Stomach (tissue), 4 donors: ENCODE measurements at regions not wholly inside any gene's neighbourhood (a gene's known extent, or its start where the extent isn't known, plus 50 kb on each side); places are given as distances from the start of the nearest gene placed in this dataset.

Experiments used
- EP300 ChIP-seq: sonication (generic); formaldehyde crosslinking; IDR thresholded peaks from one replicate; pipeline ENCODE4 v1.6.1; 2017; ENCODE audit warnings: antibody characterized with exemption
- POLR2AphosphoS5 ChIP-seq, 3 donors: sonication (generic); formaldehyde crosslinking; IDR thresholded peaks; one replicate each; pipeline ENCODE4 v1.6.1; 2016; ENCODE audit warnings: antibody characterized with exemption in 3 of 3
- TF ChIP-seq, protein P1 (sequence below), 7 experiments: fragments of 450-650 bp in 4 of 7; fragments of 200-600 bp in 3 of 7; sonication (generic) in 3 of 7; IDR thresholded peaks; one replicate each; pipeline ENCODE4 v1.5.1; 2016 to 2019; ENCODE audit warnings: antibody characterized with exemption in 7 of 7, control low read depth in 2 of 7, mild to moderate bottlenecking in 1 of 7

- TF ChIP-seq, protein P1, sequence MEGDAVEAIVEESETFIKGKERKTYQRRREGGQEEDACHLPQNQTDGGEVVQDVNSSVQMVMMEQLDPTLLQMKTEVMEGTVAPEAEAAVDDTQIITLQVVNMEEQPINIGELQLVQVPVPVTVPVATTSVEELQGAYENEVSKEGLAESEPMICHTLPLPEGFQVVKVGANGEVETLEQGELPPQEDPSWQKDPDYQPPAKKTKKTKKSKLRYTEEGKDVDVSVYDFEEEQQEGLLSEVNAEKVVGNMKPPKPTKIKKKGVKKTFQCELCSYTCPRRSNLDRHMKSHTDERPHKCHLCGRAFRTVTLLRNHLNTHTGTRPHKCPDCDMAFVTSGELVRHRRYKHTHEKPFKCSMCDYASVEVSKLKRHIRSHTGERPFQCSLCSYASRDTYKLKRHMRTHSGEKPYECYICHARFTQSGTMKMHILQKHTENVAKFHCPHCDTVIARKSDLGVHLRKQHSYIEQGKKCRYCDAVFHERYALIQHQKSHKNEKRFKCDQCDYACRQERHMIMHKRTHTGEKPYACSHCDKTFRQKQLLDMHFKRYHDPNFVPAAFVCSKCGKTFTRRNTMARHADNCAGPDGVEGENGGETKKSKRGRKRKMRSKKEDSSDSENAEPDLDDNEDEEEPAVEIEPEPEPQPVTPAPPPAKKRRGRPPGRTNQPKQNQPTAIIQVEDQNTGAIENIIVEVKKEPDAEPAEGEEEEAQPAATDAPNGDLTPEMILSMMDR (IDR thresholded peaks at IDR 0.05), result no peak
- no peak for TF ChIP-seq EP300
- TF ChIP-seq POLR2AphosphoS5 (IDR thresholded peaks at IDR 0.05), result no peak
These were observed 62.2 kb upstream of the IMPG1 start for GRCh38 chr6:76134651-76135050.
